ENCODE measurements at regions not wholly inside any gene's neighbourhood (a gene's known extent, or its start where the extent isn't known, plus 50 kb on each side); places are given as distances from the start of the nearest gene placed in this dataset.

DNA sequence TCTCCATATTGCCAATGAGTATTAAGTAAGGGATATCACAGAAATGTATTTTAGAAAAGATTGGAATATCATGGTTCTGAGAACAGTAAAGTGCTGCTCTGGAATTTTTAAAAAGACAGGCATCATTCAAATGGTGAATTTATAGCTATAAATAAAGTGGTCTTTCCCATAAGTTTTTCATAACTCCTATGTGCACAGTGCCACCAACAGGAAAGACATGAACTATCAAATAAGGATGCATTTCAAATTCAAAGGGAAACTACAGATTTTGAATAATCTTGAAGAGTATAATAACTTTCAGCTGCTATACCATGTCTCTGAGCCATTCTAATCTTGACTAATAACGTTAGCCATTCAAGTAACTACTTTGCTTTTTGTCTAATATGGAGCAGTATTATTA lies 456.8 kb upstream of the GJE1 start:
- TF ChIP-seq, protein P1, sequence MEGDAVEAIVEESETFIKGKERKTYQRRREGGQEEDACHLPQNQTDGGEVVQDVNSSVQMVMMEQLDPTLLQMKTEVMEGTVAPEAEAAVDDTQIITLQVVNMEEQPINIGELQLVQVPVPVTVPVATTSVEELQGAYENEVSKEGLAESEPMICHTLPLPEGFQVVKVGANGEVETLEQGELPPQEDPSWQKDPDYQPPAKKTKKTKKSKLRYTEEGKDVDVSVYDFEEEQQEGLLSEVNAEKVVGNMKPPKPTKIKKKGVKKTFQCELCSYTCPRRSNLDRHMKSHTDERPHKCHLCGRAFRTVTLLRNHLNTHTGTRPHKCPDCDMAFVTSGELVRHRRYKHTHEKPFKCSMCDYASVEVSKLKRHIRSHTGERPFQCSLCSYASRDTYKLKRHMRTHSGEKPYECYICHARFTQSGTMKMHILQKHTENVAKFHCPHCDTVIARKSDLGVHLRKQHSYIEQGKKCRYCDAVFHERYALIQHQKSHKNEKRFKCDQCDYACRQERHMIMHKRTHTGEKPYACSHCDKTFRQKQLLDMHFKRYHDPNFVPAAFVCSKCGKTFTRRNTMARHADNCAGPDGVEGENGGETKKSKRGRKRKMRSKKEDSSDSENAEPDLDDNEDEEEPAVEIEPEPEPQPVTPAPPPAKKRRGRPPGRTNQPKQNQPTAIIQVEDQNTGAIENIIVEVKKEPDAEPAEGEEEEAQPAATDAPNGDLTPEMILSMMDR (IDR thresholded peaks at IDR 0.05), result peak; percentile 26
- no peak for TF ChIP-seq EZH2 (IDR thresholded peaks at IDR 0.05)
